ENCODE measurements at regions not wholly inside any gene's neighbourhood (a gene's known extent, or its start where the extent isn't known, plus 50 kb on each side); places are given as distances from the start of the nearest gene placed in this dataset.
A peak's percentile ranks its signal among the peaks of the same experiment; 100 is the strongest.

GRCh38 chr5:35324201-35324600 lies 93.9 kb upstream of the PRLR start:
- no peak for DNase-seq (ENCODE audit: extremely low read depth, low read depth)
- no peak overlapping the region for H3K4me3 ChIP-seq (replicated peaks; ENCODE audit: low read depth, low read length)
- TF ChIP-seq, protein P1, sequence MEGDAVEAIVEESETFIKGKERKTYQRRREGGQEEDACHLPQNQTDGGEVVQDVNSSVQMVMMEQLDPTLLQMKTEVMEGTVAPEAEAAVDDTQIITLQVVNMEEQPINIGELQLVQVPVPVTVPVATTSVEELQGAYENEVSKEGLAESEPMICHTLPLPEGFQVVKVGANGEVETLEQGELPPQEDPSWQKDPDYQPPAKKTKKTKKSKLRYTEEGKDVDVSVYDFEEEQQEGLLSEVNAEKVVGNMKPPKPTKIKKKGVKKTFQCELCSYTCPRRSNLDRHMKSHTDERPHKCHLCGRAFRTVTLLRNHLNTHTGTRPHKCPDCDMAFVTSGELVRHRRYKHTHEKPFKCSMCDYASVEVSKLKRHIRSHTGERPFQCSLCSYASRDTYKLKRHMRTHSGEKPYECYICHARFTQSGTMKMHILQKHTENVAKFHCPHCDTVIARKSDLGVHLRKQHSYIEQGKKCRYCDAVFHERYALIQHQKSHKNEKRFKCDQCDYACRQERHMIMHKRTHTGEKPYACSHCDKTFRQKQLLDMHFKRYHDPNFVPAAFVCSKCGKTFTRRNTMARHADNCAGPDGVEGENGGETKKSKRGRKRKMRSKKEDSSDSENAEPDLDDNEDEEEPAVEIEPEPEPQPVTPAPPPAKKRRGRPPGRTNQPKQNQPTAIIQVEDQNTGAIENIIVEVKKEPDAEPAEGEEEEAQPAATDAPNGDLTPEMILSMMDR (IDR thresholded peaks at IDR 0.05; ENCODE audit: low read depth, low read length, missing control alignments), result no peak

DNA sequence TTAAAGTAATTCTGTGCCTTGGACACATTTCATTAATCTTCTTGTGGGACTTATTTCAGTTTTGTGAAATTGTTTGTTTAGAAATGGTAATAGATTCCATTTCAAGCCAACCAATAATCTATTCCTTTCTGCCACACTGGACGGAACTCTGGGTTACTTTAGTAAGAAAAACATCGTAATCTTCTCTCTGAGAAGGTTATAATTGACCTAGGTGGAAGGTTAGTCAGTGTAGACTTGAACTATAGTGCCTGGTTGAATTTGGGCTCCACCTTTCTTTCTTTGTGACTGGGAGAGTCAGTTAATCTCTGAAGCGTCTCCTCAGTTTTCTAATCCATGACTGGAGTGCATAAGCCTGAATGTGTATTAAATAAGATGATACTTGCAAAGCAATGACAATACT lies 89.7 kb upstream of the PRLR start:
- H3K4me3 ChIP-seq (replicated peaks; ENCODE audit: low read depth, low read length), result no peak overlapping the region
- TF ChIP-seq, protein P1 (IDR thresholded peaks at IDR 0.05; ENCODE audit: low read depth, low read length, missing control alignments), result no peak
- DNase-seq (ENCODE audit: extremely low read depth, low read depth), result no peak

DNA sequence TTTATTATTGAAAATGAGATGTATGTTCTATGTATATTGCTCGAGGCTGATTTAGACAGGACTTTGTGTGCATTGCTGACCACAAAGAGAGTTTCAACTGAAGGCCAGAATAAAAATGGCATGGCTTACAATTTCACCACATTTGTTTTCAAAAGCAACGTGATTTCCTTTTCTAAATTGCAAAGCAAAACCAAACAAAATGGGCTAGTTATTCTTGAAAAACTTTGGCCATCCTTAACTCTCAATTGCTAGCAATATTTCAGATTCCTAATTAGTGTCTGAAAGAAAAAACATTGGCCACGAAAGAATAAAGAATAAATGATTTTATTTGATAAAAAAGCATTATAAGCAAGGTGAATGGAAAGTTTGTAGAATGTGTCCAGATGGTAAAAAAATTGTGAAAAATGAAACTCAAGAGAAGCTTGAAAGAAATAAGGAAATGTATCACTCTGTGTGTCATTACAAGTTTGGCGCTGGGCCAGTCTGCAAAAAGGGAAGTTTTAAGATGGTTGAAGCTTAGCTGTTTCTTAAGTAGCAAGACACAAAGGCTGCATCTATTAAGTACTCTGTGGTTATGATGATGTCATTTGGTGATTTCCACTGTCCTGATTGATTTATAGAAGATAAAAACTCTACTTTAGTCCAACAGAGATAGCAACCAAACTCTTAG lies 89.2 kb upstream of the PRLR start:
- TF ChIP-seq, protein P1 (IDR thresholded peaks at IDR 0.05; ENCODE audit: low read depth, low read length, missing control alignments), result no peak
- H3K4me3 ChIP-seq (replicated peaks; ENCODE audit: low read depth, low read length), result no peak overlapping the region
- DNase-seq (ENCODE audit: extremely low read depth, low read depth), result peak; percentile 31

GRCh38 chr5:35317586-35317985 lies 87.3 kb upstream of the PRLR start:
- TF ChIP-seq, protein P1 (IDR thresholded peaks at IDR 0.05; ENCODE audit: low read depth, low read length, missing control alignments), result no peak
- DNase-seq (ENCODE audit: extremely low read depth, low read depth), result no peak
- H3K4me3 ChIP-seq (replicated peaks; ENCODE audit: low read depth, low read length), result no peak overlapping the region

DNA sequence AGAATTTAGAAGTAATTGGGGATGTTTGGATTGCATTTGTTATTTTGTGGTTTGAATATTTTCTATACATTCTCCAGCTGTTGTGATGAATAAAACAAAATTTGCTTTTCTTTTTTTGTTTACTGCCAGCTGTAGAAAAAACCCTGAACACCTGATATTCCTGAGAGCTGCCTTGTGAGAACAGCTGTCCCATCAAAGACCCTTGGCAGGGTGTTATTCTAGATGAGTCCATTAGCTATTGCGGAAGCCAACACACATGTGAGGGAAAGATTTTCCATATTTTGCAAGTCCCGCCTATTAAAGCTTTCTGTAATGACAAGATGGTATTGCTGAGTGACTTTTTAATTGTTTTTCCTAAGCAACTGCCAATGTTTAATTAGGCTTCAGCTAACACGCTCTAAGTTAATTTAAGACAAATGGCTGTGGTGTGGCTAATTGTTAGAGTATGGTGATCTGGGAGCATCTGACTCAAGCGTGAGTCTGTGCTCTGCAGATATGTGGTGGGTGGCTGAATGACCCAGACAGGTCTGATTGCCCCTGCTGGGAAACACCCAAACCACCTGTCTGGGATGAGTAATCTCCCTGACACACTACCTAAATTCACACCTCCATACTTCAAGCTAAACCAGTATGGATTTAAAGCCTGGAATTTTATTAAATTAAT lies 86.5 kb upstream of the PRLR start:
- H3K4me3 ChIP-seq (replicated peaks; ENCODE audit: low read depth, low read length), result no peak overlapping the region
- peak; percentile 38 for DNase-seq (ENCODE audit: extremely low read depth, low read depth)
- TF ChIP-seq, protein P1 (IDR thresholded peaks at IDR 0.05; ENCODE audit: low read depth, low read length, missing control alignments), result no peak

- DNase-seq (ENCODE audit: extremely low read depth, low read depth), result peak; percentile 33
- no peak overlapping the region for H3K4me3 ChIP-seq (replicated peaks; ENCODE audit: low read depth, low read length)
- TF ChIP-seq, protein P1 (IDR thresholded peaks at IDR 0.05; ENCODE audit: low read depth, low read length, missing control alignments), result no peak
These were observed 83.0 kb upstream of the PRLR start for GRCh38 chr5:35313291-35313690.

All from HFF-Myc (cell line).